HCT116 (cell line): ENCODE measurements at regions not wholly inside any gene's neighbourhood (a gene's known extent, or its start where the extent isn't known, plus 50 kb on each side); places are given as distances from the start of the nearest gene placed in this dataset.

Experiments
- ATAC-seq: fragments of 200-7000 bp; cut with Tn5 transposase; 2 replicates; pipeline ENCODE4 v1.9.1; 2020; ENCODE audit warnings: mild to moderate bottlenecking, moderate library complexity
- BruUV-seq: library from RNA; stranded (reverse); fragments of 400-500 nt; replicated peaks from 2 replicates; lab custom pipeline; 2021; lab: Mats Ljungman, UMichigan
- CTCF ChIA-PET: fragments of 300-600 bp; sonication (Branson Sonifier 250); formaldehyde crosslinking; loops from one replicate; lab custom pipeline; 2021; ENCODE audit warnings: antibody characterized with exemption; lab: Charles Lee
- POLR2A ChIA-PET: fragments of 300-600, 350-600 bp; sonication (Branson Sonifier 250); formaldehyde crosslinking; loops from one replicate; lab custom pipeline; 2021; ENCODE audit warnings: antibody characterized with exemption; lab: Charles Lee
- RAD21 ChIA-PET, 2 experiments: fragments of 300-600 bp; sonication (Branson Sonifier 250); formaldehyde crosslinking; loops; one replicate each; lab custom pipeline; 2023; ENCODE audit warnings: low total read pairs in 2 of 2; ENCODE audit not compliant: uncharacterized antibody in 2 of 2, unreplicated experiment in 2 of 2, low non-redundant PET in 1 of 2; lab: Charles Lee
- DNase-seq: peaks from one replicate; pipeline ENCODE4 v3.0.0-alpha.2; 2010; ENCODE audit warnings: low read depth, low spot score
- H2AFZ ChIP-seq: fragments of 200-600 bp; shearing (Covaris generic), sonication (generic); 2 replicates; pipeline ENCODE4 v1.6.1; 2017; ENCODE audit warnings: low read depth, mixed run types, mixed read lengths, antibody characterized with exemption, low read length; ENCODE audit not compliant: poor library complexity, severe bottlenecking
- H3K27ac ChIP-seq: 2 replicates; pipeline ENCODE4 v1.5.1; 2012; ENCODE audit warnings: low read depth, low read length
- H3K27me3 ChIP-seq: fragments of 200-600 bp; sonication (generic); 2 replicates; pipeline ENCODE4 v1.6.1; 2016; ENCODE audit warnings: mixed run types, low read length, mixed read lengths; ENCODE audit not compliant: insufficient read depth
- H3K36me3 ChIP-seq, 2 experiments: fragments of 200-500 bp in 1 of 2; fragments of 200-600 bp in 1 of 2; sonication (Bioruptor generic) in 1 of 2; sonication (generic) in 1 of 2; 2 replicates each; pipeline versions ENCODE4 v1.5.1 to v1.6.1; 2014 to 2016; ENCODE audit warnings: low read length in 2 of 2, inconsistent platforms in 1 of 2, mixed read lengths in 1 of 2, mixed run types in 1 of 2; ENCODE audit not compliant: insufficient read depth in 2 of 2, control insufficient read depth in 1 of 2
- H3K4me1 ChIP-seq, 2 experiments: fragments of 200-600 bp in 1 of 2; sonication (generic) in 1 of 2; 2 replicates each; pipeline versions ENCODE4 v1.5.1 to v1.6.1; 2012 to 2017; ENCODE audit warnings: low read length in 2 of 2, inconsistent platforms in 1 of 2, mild to moderate bottlenecking in 1 of 2, mixed read lengths in 1 of 2, mixed run types in 1 of 2, moderate library complexity in 1 of 2; ENCODE audit not compliant: insufficient read depth in 2 of 2, control insufficient read depth in 1 of 2
- H3K4me2 ChIP-seq: fragments of 200-600 bp; sonication (generic); 2 replicates; pipeline ENCODE4 v1.6.1; 2017; ENCODE audit warnings: mixed run types, low read length, mixed read lengths
- H3K4me3 ChIP-seq, 2 experiments: fragments of 200-600 bp in 1 of 2; sonication (generic) in 1 of 2; replicated peaks in 1 of 2; 2 replicates each; pipeline ENCODE4 v1.5.1; 2011 to 2016; ENCODE audit warnings: low read length in 2 of 2, control low read depth in 1 of 2, low read depth in 1 of 2, mild to moderate bottlenecking in 1 of 2, mixed read lengths in 1 of 2, mixed run types in 1 of 2
- H3K79me2 ChIP-seq: fragments of 200-600 bp; sonication (generic); 2 replicates; pipeline ENCODE4 v1.6.1; 2017; ENCODE audit warnings: mild to moderate bottlenecking, mixed run types, low read length, moderate library complexity, mixed read lengths; ENCODE audit not compliant: insufficient read depth
- H3K9ac ChIP-seq: fragments of 200-600 bp; sonication (generic); 2 replicates; pipeline ENCODE4 v1.6.1; 2016; ENCODE audit warnings: low read length, mixed read lengths
- H3K9me2 ChIP-seq: fragments of 200-600 bp; sonication (generic), shearing (Covaris generic); 2 replicates; pipeline ENCODE4 v1.6.1; 2017; ENCODE audit warnings: mixed run types, mild to moderate bottlenecking, moderate library complexity; ENCODE audit not compliant: insufficient read depth
- H3K9me3 ChIP-seq, 2 experiments: fragments of 200-500 bp in 1 of 2; fragments of 200-600 bp in 1 of 2; sonication (Bioruptor generic) in 1 of 2; sonication (generic) in 1 of 2; 2 replicates each; pipeline ENCODE4 v1.6.1; 2014 to 2017; ENCODE audit warnings: low read length in 2 of 2, mixed read lengths in 2 of 2, inconsistent platforms in 1 of 2, low read depth in 1 of 2, mild to moderate bottlenecking in 1 of 2, mixed run types in 1 of 2, moderate library complexity in 1 of 2; ENCODE audit not compliant: control insufficient read depth in 1 of 2, insufficient read depth in 1 of 2
- H4K20me1 ChIP-seq: fragments of 200-600 bp; sonication (generic), shearing (Covaris generic); 2 replicates; pipeline ENCODE4 v1.6.1; 2017; ENCODE audit warnings: mixed run types, mild to moderate bottlenecking, moderate library complexity; ENCODE audit not compliant: insufficient read depth
- CEBPB ChIP-seq: IDR thresholded peaks from 2 replicates; pipeline ENCODE4 v1.6.1; 2012; ENCODE audit warnings: low read depth
- ELF1 ChIP-seq: IDR thresholded peaks from 2 replicates; pipeline ENCODE4 v1.6.1; 2012; ENCODE audit warnings: low read depth, borderline replicate concordance
- EZH2 ChIP-seq: fragments of 200-600 bp; sonication (generic); IDR thresholded peaks from 2 replicates; pipeline ENCODE4 v1.6.1; 2017; ENCODE audit warnings: antibody characterized with exemption, mixed run types
- EZH2phosphoT487 ChIP-seq: fragments of 200-600 bp; IDR thresholded peaks from 2 replicates; pipeline ENCODE4 v1.6.1; 2018; ENCODE audit warnings: antibody characterized with exemption, borderline replicate concordance
- POLR2AphosphoS5 ChIP-seq: IDR thresholded peaks from 2 replicates; pipeline ENCODE4 v1.6.1; 2011; ENCODE audit warnings: mild to moderate bottlenecking, low read depth, low read length, moderate library complexity
- RAD21 ChIP-seq: IDR thresholded peaks from 2 replicates; pipeline ENCODE4 v1.6.1; 2012; ENCODE audit warnings: low read depth, mild to moderate bottlenecking
- SRF ChIP-seq: IDR thresholded peaks from 2 replicates; pipeline ENCODE4 v1.6.1; 2012; ENCODE audit warnings: low read depth
- TCF7L2 ChIP-seq: IDR thresholded peaks from 2 replicates; pipeline ENCODE4 v1.7.0; 2011; ENCODE audit warnings: borderline replicate concordance, inconsistent platforms; ENCODE audit not compliant: insufficient read depth, insufficient read length; ENCODE audit errors: extremely low read depth
- ZFX ChIP-seq: fragments of 450-650 bp; IDR thresholded peaks from 2 replicates; pipeline ENCODE4 v1.6.1; 2017
- intact Hi-C: fragments of 100-400 bp; cut with micrococcal nuclease; formaldehyde crosslinking; loops from 2 replicates; pipeline ENCODE4 v1.10.0; 2022
- TF ChIP-seq, protein P1 (sequence below): IDR thresholded peaks from 2 replicates; pipeline ENCODE4 v1.6.1; 2012
- TF ChIP-seq, protein P2 (sequence below): IDR thresholded peaks from 2 replicates; pipeline ENCODE4 v1.6.1; 2012; ENCODE audit warnings: low read depth

DNA sequence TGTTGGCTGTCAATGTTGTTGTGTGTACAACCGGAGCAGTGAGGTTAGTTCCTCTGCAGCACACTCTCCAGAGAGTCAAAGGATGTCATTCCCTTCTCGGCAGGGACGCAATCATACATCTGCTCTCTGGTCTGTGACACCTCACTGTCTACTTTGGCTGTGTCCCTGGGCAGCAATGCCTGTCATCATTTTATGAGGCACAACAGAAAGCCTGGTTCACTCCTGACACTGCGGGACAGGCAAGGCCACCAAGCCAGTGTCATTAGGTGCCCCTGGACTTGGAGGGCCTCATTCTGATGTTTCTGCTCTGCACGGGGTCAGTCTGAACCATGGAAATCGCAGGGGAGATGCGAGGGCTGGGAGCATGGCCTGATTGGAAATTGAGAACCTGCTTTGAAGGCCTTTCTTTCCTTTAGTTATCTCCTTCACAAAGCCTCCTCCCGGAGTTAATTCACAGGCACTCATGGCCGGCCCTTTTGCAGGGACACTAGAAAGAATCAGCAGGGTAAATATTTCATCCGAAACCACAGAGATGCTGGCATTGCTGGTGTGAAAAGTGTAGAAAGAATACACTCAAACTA lies 284.4 kb downstream of the ZNF536 start (continued):
- TF ChIP-seq, protein P1, sequence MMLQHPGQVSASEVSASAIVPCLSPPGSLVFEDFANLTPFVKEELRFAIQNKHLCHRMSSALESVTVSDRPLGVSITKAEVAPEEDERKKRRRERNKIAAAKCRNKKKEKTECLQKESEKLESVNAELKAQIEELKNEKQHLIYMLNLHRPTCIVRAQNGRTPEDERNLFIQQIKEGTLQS, result no peak
- TF ChIP-seq EZH2, result no peak

DNA sequence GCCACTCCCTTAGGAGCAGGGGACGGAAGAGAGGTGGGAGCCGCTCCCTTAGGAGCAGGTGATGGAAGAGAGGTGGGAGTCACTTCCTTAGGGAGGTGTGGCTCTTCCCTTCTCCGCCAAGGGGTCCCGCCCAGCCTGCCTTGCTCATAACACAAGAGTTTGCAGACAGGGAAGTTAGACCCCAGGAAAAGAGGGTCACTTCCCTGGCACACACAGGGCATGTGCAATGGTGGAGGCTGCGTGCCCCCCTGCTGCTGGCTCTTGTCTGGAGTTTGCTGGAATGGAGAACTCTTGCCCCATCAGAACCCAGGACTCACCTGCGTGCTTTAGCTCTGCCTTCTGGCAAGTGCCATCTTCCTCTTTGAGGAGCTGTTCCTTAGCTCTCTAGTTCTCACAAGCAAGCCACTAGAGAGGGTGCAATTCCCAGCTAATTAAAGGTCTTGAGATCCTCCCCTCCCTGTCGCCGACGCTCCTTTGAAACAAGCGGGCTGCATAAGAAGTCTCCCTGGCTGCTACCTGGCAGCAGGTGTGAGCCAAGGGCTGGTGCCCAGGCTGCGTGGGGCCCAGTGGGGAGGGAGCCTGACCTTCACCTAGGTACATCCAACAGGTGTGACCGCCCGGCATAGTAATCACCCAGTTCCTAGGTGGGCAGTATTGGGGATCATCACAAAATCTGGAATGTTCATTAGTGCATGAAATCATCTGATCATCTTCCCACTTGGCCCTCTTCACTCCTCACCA lies 281.6 kb downstream of the ZNF536 start:
- Histone ChIP-seq H3K36me3 (no peaks in the 10 kb centered on the region), H3K9ac (no peak overlapping the region), H4K20me1 (no peaks in the 10 kb centered on the region), H3K27me3 (peaks cover 16% of the 10 kb centered on the region; the same call in 1 of the 2 replicates), H3K9me3 (no peaks in the 10 kb centered on the region), H3K4me1 (no peaks in the 10 kb centered on the region), H3K4me2 (no peak overlapping the region), H3K9me2 (no peaks in the 10 kb centered on the region), H3K27ac (no peak overlapping the region), H3K4me3 (no peak overlapping the region), H2AFZ (no peak overlapping the region), H3K79me2 (no peaks in the 10 kb centered on the region)
- ATAC-seq (no peak), DNase-seq (no peak)
- intact Hi-C loops, result loop anchor here (5.0 kb wide), 1 partner anchor 427 kb away; no protein-coding TSS in a partner anchor
- ChIA-PET RAD21 (no interaction called here), POLR2A (no interaction called here), CTCF (no interaction called here)
- BruUV-seq, result no TSS peak
- TF ChIP-seq POLR2AphosphoS5 (no peak), TCF7L2 (no peak), EZH2phosphoT487 (no peak), CEBPB (no peak), ZFX (no peak), ELF1 (no peak), SRF (no peak), RAD21 (no peak)
- TF ChIP-seq, protein P2, sequence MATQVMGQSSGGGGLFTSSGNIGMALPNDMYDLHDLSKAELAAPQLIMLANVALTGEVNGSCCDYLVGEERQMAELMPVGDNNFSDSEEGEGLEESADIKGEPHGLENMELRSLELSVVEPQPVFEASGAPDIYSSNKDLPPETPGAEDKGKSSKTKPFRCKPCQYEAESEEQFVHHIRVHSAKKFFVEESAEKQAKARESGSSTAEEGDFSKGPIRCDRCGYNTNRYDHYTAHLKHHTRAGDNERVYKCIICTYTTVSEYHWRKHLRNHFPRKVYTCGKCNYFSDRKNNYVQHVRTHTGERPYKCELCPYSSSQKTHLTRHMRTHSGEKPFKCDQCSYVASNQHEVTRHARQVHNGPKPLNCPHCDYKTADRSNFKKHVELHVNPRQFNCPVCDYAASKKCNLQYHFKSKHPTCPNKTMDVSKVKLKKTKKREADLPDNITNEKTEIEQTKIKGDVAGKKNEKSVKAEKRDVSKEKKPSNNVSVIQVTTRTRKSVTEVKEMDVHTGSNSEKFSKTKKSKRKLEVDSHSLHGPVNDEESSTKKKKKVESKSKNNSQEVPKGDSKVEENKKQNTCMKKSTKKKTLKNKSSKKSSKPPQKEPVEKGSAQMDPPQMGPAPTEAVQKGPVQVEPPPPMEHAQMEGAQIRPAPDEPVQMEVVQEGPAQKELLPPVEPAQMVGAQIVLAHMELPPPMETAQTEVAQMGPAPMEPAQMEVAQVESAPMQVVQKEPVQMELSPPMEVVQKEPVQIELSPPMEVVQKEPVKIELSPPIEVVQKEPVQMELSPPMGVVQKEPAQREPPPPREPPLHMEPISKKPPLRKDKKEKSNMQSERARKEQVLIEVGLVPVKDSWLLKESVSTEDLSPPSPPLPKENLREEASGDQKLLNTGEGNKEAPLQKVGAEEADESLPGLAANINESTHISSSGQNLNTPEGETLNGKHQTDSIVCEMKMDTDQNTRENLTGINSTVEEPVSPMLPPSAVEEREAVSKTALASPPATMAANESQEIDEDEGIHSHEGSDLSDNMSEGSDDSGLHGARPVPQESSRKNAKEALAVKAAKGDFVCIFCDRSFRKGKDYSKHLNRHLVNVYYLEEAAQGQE, result no peak
